K562 (cell line): ENCODE measurements at regions not wholly inside any gene's neighbourhood (a gene's known extent, or its start where the extent isn't known, plus 50 kb on each side); places are given as distances from the start of the nearest gene placed in this dataset.

ENCODE experiments used
- ATAC-seq: fragments of 200-7000 bp; cut with Tn5 transposase; 3 replicates; pipeline ENCODE4 v1.9.1; 2020; ENCODE audit warnings: moderate library complexity
- BruUV-seq: library from RNA; stranded (reverse); fragments of 400-500 nt; replicated peaks from 2 replicates; lab custom pipeline; 2021; lab: Mats Ljungman, UMichigan
- CTCF ChIA-PET: fragments of 300-600 bp; formaldehyde crosslinking; extraction: SDS; loops from one replicate; lab custom pipeline; 2021; ENCODE audit warnings: low intra/inter-chr PET ratio; lab: Yijun Ruan, JAX
- POLR2A ChIA-PET: fragments of 300-600, 350-650 bp; sonication (Branson Sonifier 250); formaldehyde crosslinking; extraction: SDS; loops from one replicate; lab custom pipeline; 2021; ENCODE audit warnings: antibody characterized with exemption, inconsistent platforms; lab: Yijun Ruan, JAX
- DNase-seq, 4 experiments: peaks; one replicate each; pipeline versions ENCODE4 v3.0.0 to v3.0.0-alpha.2; 2011 to 2018; ENCODE audit warnings: low spot score in 3 of 4, mixed read lengths in 3 of 4; ENCODE audit errors: extremely low read depth in 1 of 4
- FAIRE-seq: peaks from 2 replicates; lab custom pipeline; 2011; peaks lifted over from hg19 to GRCh38; lab: Jason Lieb, UNC
- H2AFZ ChIP-seq: 2 replicates; pipeline ENCODE4 v1.6.0; 2011; ENCODE audit warnings: low read depth, low read length, control low read depth, inconsistent platforms
- H3K27ac ChIP-seq: fragments of 200-600 bp; 3 replicates; pipeline ENCODE4 v1.8.0; 2011; ENCODE audit warnings: low read depth, mild to moderate bottlenecking, control low read depth, inconsistent platforms, low read length, moderate library complexity, mixed read lengths; ENCODE audit errors: extremely low read depth
- H3K27me3 ChIP-seq, 2 experiments: fragments of 300-600 bp in 1 of 2; 2 replicates in 1 of 2; 3 replicates in 1 of 2; pipeline versions ENCODE4 v1.6.0 to v1.8.0; 2011; ENCODE audit warnings: inconsistent platforms in 2 of 2, low read length in 2 of 2, mild to moderate bottlenecking in 1 of 2, mixed read lengths in 1 of 2, moderate library complexity in 1 of 2; ENCODE audit not compliant: control insufficient read depth in 2 of 2, insufficient read depth in 2 of 2
- H3K36me3 ChIP-seq: fragments of 300-600 bp; 3 replicates; pipeline ENCODE4 v1.8.0; 2011; ENCODE audit warnings: mild to moderate bottlenecking, low read length, inconsistent platforms; ENCODE audit not compliant: control insufficient read depth, insufficient read depth
- H3K4me1 ChIP-seq, 2 experiments: fragments of 200-600 bp in 1 of 2; replicated peaks in 1 of 2; 2 replicates in 1 of 2; 3 replicates in 1 of 2; pipeline versions ENCODE4 v1.5.1 to v1.8.0; 2011; ENCODE audit warnings: inconsistent platforms in 2 of 2, low read length in 2 of 2, mild to moderate bottlenecking in 1 of 2, mixed read lengths in 1 of 2, moderate library complexity in 1 of 2; ENCODE audit not compliant: control insufficient read depth in 2 of 2, insufficient read depth in 2 of 2
- H3K4me2 ChIP-seq: 2 replicates; pipeline ENCODE4 v1.6.1; 2011; ENCODE audit warnings: low read length, control low read depth, inconsistent platforms, mixed read lengths; ENCODE audit not compliant: insufficient read depth
- H3K4me3 ChIP-seq: fragments of 200-600 bp; sonication (generic), shearing (Covaris generic); 2 replicates; pipeline ENCODE4 v1.5.1; 2016; ENCODE audit warnings: control low read depth, inconsistent platforms
- H3K79me2 ChIP-seq: fragments of 200-600 bp; 3 replicates; pipeline ENCODE4 v1.8.0; 2011; ENCODE audit warnings: low read length, inconsistent platforms; ENCODE audit not compliant: control insufficient read depth, insufficient read depth
- H3K9ac ChIP-seq, 2 experiments: 2 replicates each; pipeline versions ENCODE4 v1.6.0 to v1.6.1; 2011; ENCODE audit warnings: low read depth in 2 of 2, low read length in 2 of 2, control low read depth in 1 of 2, inconsistent platforms in 1 of 2, mild to moderate bottlenecking in 1 of 2, mixed read lengths in 1 of 2; ENCODE audit not compliant: insufficient read depth in 1 of 2
- H3K9me1 ChIP-seq: one replicate; pipeline ENCODE4 v1.6.0; 2011; ENCODE audit warnings: inconsistent platforms, mild to moderate bottlenecking, low read length, moderate library complexity; ENCODE audit not compliant: control insufficient read depth, insufficient read depth
- H3K9me3 ChIP-seq: replicated peaks from 2 replicates; pipeline ENCODE4 v1.5.1; 2011; ENCODE audit warnings: low read depth, low read length, inconsistent platforms; ENCODE audit not compliant: control insufficient read depth, insufficient read depth
- H4K20me1 ChIP-seq: replicated peaks from 2 replicates; pipeline ENCODE4 v1.6.1; 2011; ENCODE audit warnings: low read length, inconsistent platforms, mixed read lengths; ENCODE audit not compliant: control insufficient read depth, insufficient read depth
- CBX8 ChIP-seq: fragments of 200-600 bp; sonication (generic); IDR thresholded peaks from 2 replicates; pipeline ENCODE4 v1.6.1; 2012; ENCODE audit warnings: borderline replicate concordance, mixed run types, low read depth, mild to moderate bottlenecking, moderate library complexity, mixed read lengths, low read length, control low read depth, inconsistent platforms; ENCODE audit not compliant: poor library complexity, severe bottlenecking; ENCODE audit errors: extremely low read depth
- FOXK2 ChIP-seq, 2 experiments: fragments of 450-650 bp; IDR thresholded peaks in 1 of 2; conservative IDR thresholded peaks in 1 of 2; 2 replicates each; pipeline ENCODE4 v1.6.1; 2016; ENCODE audit warnings: low read depth in 2 of 2, mild to moderate bottlenecking in 1 of 2
- MTA1 ChIP-seq: fragments of 450-650 bp; IDR thresholded peaks from 2 replicates; pipeline ENCODE4 v1.6.1; 2017; ENCODE audit warnings: borderline replicate concordance
- RBM17 ChIP-seq: fragments of 200-400 bp; formaldehyde crosslinking; IDR thresholded peaks from 2 replicates; pipeline ENCODE4 v1.6.1; 2017; ENCODE audit warnings: low read depth, mild to moderate bottlenecking, low read length, borderline replicate concordance
- RFX1 ChIP-seq: fragments of 450-650 bp; IDR thresholded peaks from 2 replicates; pipeline ENCODE4 v1.6.1; 2016; ENCODE audit warnings: mild to moderate bottlenecking, moderate library complexity
- ZBTB12 ChIP-seq: fragments of 250-450 bp; sonication (Bioruptor Pico); IDR thresholded peaks from 2 replicates; pipeline ENCODE4 v1.4.0; 2020
- ZNF398 ChIP-seq: fragments of 250-450 bp; sonication (Bioruptor Pico); IDR thresholded peaks from 2 replicates; pipeline ENCODE4 v1.8.0; 2021; ENCODE audit warnings: moderate library complexity, mild to moderate bottlenecking, inconsistent platforms
- ZNF592 ChIP-seq: fragments of 450-650 bp; IDR thresholded peaks from 2 replicates; pipeline ENCODE4 v1.6.1; 2017; ENCODE audit warnings: antibody characterized with exemption, mild to moderate bottlenecking
- ZNF740 ChIP-seq, 3 experiments: fragments of 200-800 bp in 1 of 3; sonication (Bioruptor generic) in 1 of 3; sonication (generic) in 1 of 3; formaldehyde crosslinking in 1 of 3; IDR thresholded peaks; 2 replicates each; pipeline versions ENCODE4 v1.6.1 to v1.8.0; 2016 to 2022; ENCODE audit warnings: mild to moderate bottlenecking in 2 of 3, missing compliant biosample characterization in 2 of 3, missing genetic modification characterization in 2 of 3, missing genetic modification reagents in 1 of 3
- WGBS: fragments of 100-300 bp; shearing (Covaris generic); methylation state at CpG from one replicate; pipeline ENCODE4 v1.1.6; 2016; ENCODE audit warnings: low coverage, mixed read lengths; ENCODE audit not compliant: insufficient coverage; ENCODE audit errors: missing lambda C conversion rate; 5-methylcytosine and 5-hydroxymethylcytosine counted together
- in situ Hi-C: fragments of 300-500 bp; cut with MboI; formaldehyde crosslinking; loops from 4 replicates; pipeline ENCODE4 v1.15.0; 2018; ENCODE audit warnings: inconsistent platforms, mixed read lengths
- intact Hi-C: fragments of 100-400 bp; cut with micrococcal nuclease; formaldehyde crosslinking; loops from 2 replicates; pipeline ENCODE4 v1.14.2; 2022

GRCh38 chr16:85522308-85522841 is 90.7 kb upstream of the GSE1 start (continued):
- TF ChIP-seq FOXK2 (conservative IDR thresholded peaks at IDR 0.05 in 1 of 2, IDR thresholded peaks at IDR 0.05 in 1 of 2; ENCODE audit: low read depth in 2 of 2): no peak
- 0 out of 2 replicates have a peak, but pooled peaks have one; percentile 24 for TF ChIP-seq MTA1
- no peak for TF ChIP-seq RBM17

GRCh38 chr16:85522842-85523601 is 90.1 kb upstream of the GSE1 start:
- Histone ChIP-seq H2AFZ (no peak overlapping the region), H3K27me3 (no peaks in the 10 kb centered on the region), H3K4me3 (no peak overlapping the region), H3K4me1 (peaks cover 32 to 74% of the 10 kb centered on the region in 2 experiments), H3K9me3 (no peaks in the 10 kb centered on the region), H3K79me2 (peaks cover 20% of the 10 kb centered on the region), H3K36me3 (peaks cover 10% of the 10 kb centered on the region), H3K27ac (peak overlapping the region; percentile 52; the same call in 2 of the 3 replicates), H3K9me1 (peaks cover 6% of the 10 kb centered on the region), H4K20me1 (0 out of 2 replicates have a peak, but pooled peaks cover 10% of the 10 kb centered on the region), H3K9ac (peak overlapping the region; percentile 19 to 90; a peak in 3 of 4 replicates), H3K4me2 (peak overlapping the region; percentile 4; the same call in 1 of the 2 replicates)
- DNase-seq: no peak
- ChIA-PET CTCF (no interaction called here), POLR2A (interaction anchor here (0.7 to 1.6 kb wide), 4 partner anchors 14 to 164 kb away, joined by 3 to 4 read pairs (median 3); no protein-coding TSS in a partner anchor)
- WGBS: 60% methylated on average over 12 of the region's 13 CpGs
- in situ Hi-C loops: no loop called here
- BruUV-seq: no TSS peak
- FAIRE-seq: peak; percentile 55
- intact Hi-C loops: no loop called here
- ATAC-seq: peak; percentile 42
- TF ChIP-seq CBX8: no peak
- TF ChIP-seq ZNF592: no peak
- TF ChIP-seq ZNF740 (CRISPR knock-in tag; IDR thresholded peaks at IDR 0.05): 0 out of 2 replicates have a peak, but pooled peaks have one; percentile 58
- TF ChIP-seq ZNF740 (tag; IDR thresholded peaks at IDR 0.05): no peak
- no peak for TF ChIP-seq RFX1
- no peak for TF ChIP-seq ZBTB12 (CRISPR knock-in tag)
- TF ChIP-seq ZNF398: no peak
